ENCODE measurements at regions not wholly inside any gene's neighbourhood (a gene's known extent, or its start where the extent isn't known, plus 50 kb on each side); places are given as distances from the start of the nearest gene placed in this dataset.

GRCh38 chr5:165920655-165921054, 2370.8 kb upstream of the WWC1 start:
- no peak for DNase-seq

GRCh38 chr5:165928971-165929370, 2362.5 kb upstream of the WWC1 start:
- DNase-seq, result no peak

- DNase-seq, result no peak
Measured at GRCh38 chr5:165940541-165940940, 2350.9 kb upstream of the WWC1 start.

GRCh38 chr5:165956854-165957253, 2334.6 kb upstream of the WWC1 start:
- DNase-seq, result no peak

GRCh38 chr5:165981671-165982070, 2309.8 kb upstream of the WWC1 start:
- DNase-seq, result no peak

- DNase-seq, result no peak
Measured at GRCh38 chr5:165996201-165996875, 2295.1 kb upstream of the WWC1 start.

GRCh38 chr5:165999693-166000320, 2291.6 kb upstream of the WWC1 start:
- no peak for DNase-seq

GRCh38 chr5:166004006-166004405, 2287.4 kb upstream of the WWC1 start:
- no peak for DNase-seq

- no peak for DNase-seq
Measured at GRCh38 chr5:166013415-166013814, 2278.0 kb upstream of the WWC1 start.

- DNase-seq, result no peak
Measured at GRCh38 chr5:166014256-166014655, 2277.2 kb upstream of the WWC1 start.

- DNase-seq, result no peak
Measured at GRCh38 chr5:166018716-166019115, 2272.7 kb upstream of the WWC1 start.

GRCh38 chr5:166022065-166022464, 2269.4 kb upstream of the WWC1 start:
- DNase-seq, result no peak

- DNase-seq, result no peak
Measured at GRCh38 chr5:166024970-166025369, 2266.5 kb upstream of the WWC1 start.

- no peak for DNase-seq
Measured at GRCh38 chr5:166027582-166027981, 2263.9 kb upstream of the WWC1 start.

GRCh38 chr5:166031926-166032325, 2259.5 kb upstream of the WWC1 start:
- no peak for DNase-seq

- DNase-seq, result no peak
Measured at GRCh38 chr5:166032601-166033000, 2258.8 kb upstream of the WWC1 start.

GRCh38 chr5:166045961-166046360, 2245.5 kb upstream of the WWC1 start:
- no peak for DNase-seq

- no peak for DNase-seq
Measured at GRCh38 chr5:166046956-166047355, 2244.5 kb upstream of the WWC1 start.

- DNase-seq, result no peak
Measured at GRCh38 chr5:166050531-166050930, 2240.9 kb upstream of the WWC1 start.

- DNase-seq, result no peak
Measured at GRCh38 chr5:166058660-166059059, 2232.8 kb upstream of the WWC1 start.

- no peak for DNase-seq
Measured at GRCh38 chr5:166062094-166062493, 2229.4 kb upstream of the WWC1 start.

- no peak for DNase-seq
Measured at GRCh38 chr5:166062719-166063118, 2228.7 kb upstream of the WWC1 start.

GRCh38 chr5:166063261-166063660, 2228.2 kb upstream of the WWC1 start:
- no peak for DNase-seq

- no peak for DNase-seq
Measured at GRCh38 chr5:166068547-166069335, 2222.7 kb upstream of the WWC1 start.
